Transverse colon (tissue), 3 donors: ENCODE measurements at regions not wholly inside any gene's neighbourhood (a gene's known extent, or its start where the extent isn't known, plus 50 kb on each side); places are given as distances from the start of the nearest gene placed in this dataset.

Experiments
- EP300 ChIP-seq: sonication (generic); formaldehyde crosslinking; IDR thresholded peaks from one replicate; pipeline ENCODE4 v1.6.1; 2017; ENCODE audit warnings: antibody characterized with exemption, low read depth
- TF ChIP-seq, protein P1 (sequence below), 5 experiments: fragments of 200-600 bp in 3 of 5; fragments of 450-650 bp in 2 of 5; sonication (generic) in 3 of 5; IDR thresholded peaks; 1 replicate in 2 of 5; 2 replicates in 3 of 5; pipeline ENCODE4 v1.5.1; 2016 to 2017; ENCODE audit warnings: antibody characterized with exemption in 5 of 5, inconsistent platforms in 3 of 5, mild to moderate bottlenecking in 2 of 5, moderate library complexity in 1 of 5

DNA sequence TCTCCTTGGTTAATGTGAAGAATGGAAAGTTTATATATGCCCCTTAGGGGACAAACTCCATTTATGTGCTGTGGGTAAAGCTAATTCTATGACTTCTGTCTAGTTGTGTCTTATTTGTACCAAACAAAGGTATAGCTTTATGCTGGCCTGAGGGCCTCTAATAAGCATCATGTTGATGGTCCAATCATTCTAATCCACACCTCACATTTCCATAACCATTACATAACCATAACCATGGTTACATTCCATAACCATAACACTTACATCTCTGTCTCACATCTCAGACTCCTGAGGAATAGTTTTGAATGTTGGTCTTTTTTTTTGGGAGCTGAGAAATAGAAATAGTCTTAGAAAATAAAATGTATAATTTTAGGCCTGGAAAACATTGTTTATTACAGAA lies 1097.1 kb downstream of the FLRT2 start:
- TF ChIP-seq, protein P1, sequence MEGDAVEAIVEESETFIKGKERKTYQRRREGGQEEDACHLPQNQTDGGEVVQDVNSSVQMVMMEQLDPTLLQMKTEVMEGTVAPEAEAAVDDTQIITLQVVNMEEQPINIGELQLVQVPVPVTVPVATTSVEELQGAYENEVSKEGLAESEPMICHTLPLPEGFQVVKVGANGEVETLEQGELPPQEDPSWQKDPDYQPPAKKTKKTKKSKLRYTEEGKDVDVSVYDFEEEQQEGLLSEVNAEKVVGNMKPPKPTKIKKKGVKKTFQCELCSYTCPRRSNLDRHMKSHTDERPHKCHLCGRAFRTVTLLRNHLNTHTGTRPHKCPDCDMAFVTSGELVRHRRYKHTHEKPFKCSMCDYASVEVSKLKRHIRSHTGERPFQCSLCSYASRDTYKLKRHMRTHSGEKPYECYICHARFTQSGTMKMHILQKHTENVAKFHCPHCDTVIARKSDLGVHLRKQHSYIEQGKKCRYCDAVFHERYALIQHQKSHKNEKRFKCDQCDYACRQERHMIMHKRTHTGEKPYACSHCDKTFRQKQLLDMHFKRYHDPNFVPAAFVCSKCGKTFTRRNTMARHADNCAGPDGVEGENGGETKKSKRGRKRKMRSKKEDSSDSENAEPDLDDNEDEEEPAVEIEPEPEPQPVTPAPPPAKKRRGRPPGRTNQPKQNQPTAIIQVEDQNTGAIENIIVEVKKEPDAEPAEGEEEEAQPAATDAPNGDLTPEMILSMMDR (IDR thresholded peaks at IDR 0.05), result no peak
- TF ChIP-seq EP300, result no peak
